Brain microvascular endothelial cell (primary cell): ENCODE measurements at regions not wholly inside any gene's neighbourhood (a gene's known extent, or its start where the extent isn't known, plus 50 kb on each side); places are given as distances from the start of the nearest gene placed in this dataset.

ENCODE experiments used
- DNase-seq: peaks from one replicate; pipeline ENCODE4 v3.0.0-alpha.2; 2020
- H3K27ac ChIP-seq: fragments of 250-450 bp; sonication (Bioruptor Pico); 2 replicates; pipeline ENCODE4 v1.5.1; 2020; ENCODE audit warnings: mild to moderate bottlenecking, moderate library complexity
- H3K27me3 ChIP-seq: fragments of 250-450 bp; sonication (Bioruptor Pico); replicated peaks from 2 replicates; pipeline ENCODE4 v1.5.1; 2020; ENCODE audit warnings: mild to moderate bottlenecking
- H3K36me3 ChIP-seq: fragments of 250-450 bp; sonication (Bioruptor Pico); replicated peaks from 2 replicates; pipeline ENCODE4 v1.5.1; 2020; ENCODE audit warnings: mild to moderate bottlenecking
- H3K4me3 ChIP-seq: 2 replicates; pipeline ENCODE4 v1.5.1; 2011; ENCODE audit warnings: low read depth, mild to moderate bottlenecking, control low read depth, low read length, moderate library complexity
- CTCF ChIP-seq: IDR thresholded peaks from 2 replicates; pipeline ENCODE4 v1.5.1; 2011; ENCODE audit warnings: low read depth, mild to moderate bottlenecking, moderate library complexity, low read length, control low read depth, inconsistent platforms; ENCODE audit errors: missing control alignments
- in situ Hi-C: cut with HindIII; loops from 2 replicates; pipeline ENCODE4 v1.10.0; 2017; ENCODE audit warnings: low sequenced_read_pairs, low pct_ligation_motif_present

GRCh38 chr12:41745593-41745992 lies 399.1 kb downstream of the GXYLT1 start:
- in situ Hi-C loops: no loop called here

GRCh38 chr12:41743835-41744234 lies 400.8 kb downstream of the GXYLT1 start:
- Histone ChIP-seq H3K27me3 (no peaks in the 10 kb centered on the region), H3K36me3 (no peaks in the 10 kb centered on the region), H3K27ac (no peak overlapping the region), H3K4me3 (no peak overlapping the region)
- in situ Hi-C loops: no loop called here
- DNase-seq: no peak
- TF ChIP-seq CTCF: no peak

More at GRCh38 chr12:41745593-41745992, 399.1 kb downstream of the GXYLT1 start:
- H3K27ac ChIP-seq: no peak overlapping the region
- no peak overlapping the region for H3K4me3 ChIP-seq
- TF ChIP-seq CTCF: no peak
- H3K36me3 ChIP-seq: no peaks in the 10 kb centered on the region
- DNase-seq: no peak
- no peaks in the 10 kb centered on the region for H3K27me3 ChIP-seq

- H3K27ac ChIP-seq: no peak overlapping the region
- no peak for DNase-seq
- no peaks in the 10 kb centered on the region for H3K36me3 ChIP-seq
- no peak overlapping the region for H3K4me3 ChIP-seq
- in situ Hi-C loops: no loop called here
- H3K27me3 ChIP-seq: no peaks in the 10 kb centered on the region
- TF ChIP-seq CTCF: no peak
Measured at GRCh38 chr12:41739066-41739465, 405.6 kb downstream of the GXYLT1 start.

GRCh38 chr12:41737423-41737822 lies 407.3 kb downstream of the GXYLT1 start:
- in situ Hi-C loops: no loop called here
- TF ChIP-seq CTCF: no peak
- Histone ChIP-seq H3K27me3 (no peaks in the 10 kb centered on the region), H3K4me3 (no peak overlapping the region), H3K36me3 (no peaks in the 10 kb centered on the region), H3K27ac (no peak overlapping the region)
- no peak for DNase-seq

- no peak overlapping the region for H3K4me3 ChIP-seq
- DNase-seq: no peak
- no peak for TF ChIP-seq CTCF
- H3K27ac ChIP-seq: no peak overlapping the region
- no peaks in the 10 kb centered on the region for H3K27me3 ChIP-seq
- in situ Hi-C loops: no loop called here
- no peaks in the 10 kb centered on the region for H3K36me3 ChIP-seq
Measured at GRCh38 chr12:41736436-41736835, 408.2 kb downstream of the GXYLT1 start.

GRCh38 chr12:41731691-41732090 lies 413.0 kb downstream of the GXYLT1 start:
- no peak overlapping the region for H3K27ac ChIP-seq
- DNase-seq: no peak

More at GRCh38 chr12:41731691-41732090, 413.0 kb downstream of the GXYLT1 start:
- H3K4me3 ChIP-seq: no peak overlapping the region
- no peaks in the 10 kb centered on the region for H3K27me3 ChIP-seq
- no peaks in the 10 kb centered on the region for H3K36me3 ChIP-seq
- in situ Hi-C loops: no loop called here
- TF ChIP-seq CTCF: no peak
